Jurkat, Clone E6-1 (cell line): ENCODE measurements at regions not wholly inside any gene's neighbourhood (a gene's known extent, or its start where the extent isn't known, plus 50 kb on each side); places are given as distances from the start of the nearest gene placed in this dataset.
"Not testable (repeated sequence)": the region's sequence is repeated elsewhere in the genome, so short reads cannot be mapped to it uniquely, and the experiment has no call there.

Source experiments
- DNase-seq: peaks from one replicate; pipeline ENCODE4 v3.0.0-alpha.2; 2011; ENCODE audit warnings: low read depth, low spot score
- H3K4me3 ChIP-seq: 2 replicates; pipeline ENCODE4 v1.5.1; 2011; ENCODE audit warnings: mild to moderate bottlenecking, low read length, control low read depth, moderate library complexity

- DNase-seq, result no peak
- H3K4me3 ChIP-seq, result no peak overlapping the region
Observed at GRCh38 chr11:82404981-82405380, 328.7 kb downstream of the FAM181B start.

- H3K4me3 ChIP-seq, result no peak overlapping the region
- no peak for DNase-seq
Observed at GRCh38 chr11:82403640-82404305, 329.9 kb downstream of the FAM181B start.

- H3K4me3 ChIP-seq, result no peak overlapping the region
- DNase-seq, result no peak
Observed at GRCh38 chr11:82398300-82398815, 335.3 kb downstream of the FAM181B start.

- not testable (repeated sequence) for DNase-seq, H3K4me3 ChIP-seq
Observed at GRCh38 chr11:82396639-82397038, 337.0 kb downstream of the FAM181B start.

- no peak for DNase-seq
- no peak overlapping the region for H3K4me3 ChIP-seq
Observed at GRCh38 chr11:82384308-82384707, 349.4 kb downstream of the FAM181B start.

GRCh38 chr11:82373781-82374542, 359.7 kb downstream of the FAM181B start:
- no peak overlapping the region for H3K4me3 ChIP-seq
- DNase-seq, result no peak

GRCh38 chr11:82365351-82365750, 368.3 kb downstream of the FAM181B start:
- DNase-seq, result no peak

GRCh38 chr11:82356316-82356715, 377.3 kb downstream of the FAM181B start:
- H3K4me3 ChIP-seq, result no peak overlapping the region
- DNase-seq, result no peak

More at GRCh38 chr11:82365351-82365750, 368.3 kb downstream of the FAM181B start:
- H3K4me3 ChIP-seq, result no peak overlapping the region

GRCh38 chr11:82355313-82355823, 378.3 kb downstream of the FAM181B start:
- no peak overlapping the region for H3K4me3 ChIP-seq
- no peak for DNase-seq

GRCh38 chr11:82326853-82327252, 406.8 kb downstream of the FAM181B start:
- H3K4me3 ChIP-seq, result no peak overlapping the region
- DNase-seq, result no peak

- no peak overlapping the region for H3K4me3 ChIP-seq
- no peak for DNase-seq
Observed at GRCh38 chr11:82321206-82321605, 412.5 kb downstream of the FAM181B start.

- DNase-seq, result peak; percentile 10
- no peak overlapping the region for H3K4me3 ChIP-seq
Observed at GRCh38 chr11:82315093-82315492, 418.6 kb downstream of the FAM181B start.

GRCh38 chr11:82308979-82309378, 424.7 kb downstream of the FAM181B start:
- no peak for DNase-seq
- no peak overlapping the region for H3K4me3 ChIP-seq

GRCh38 chr11:82305123-82305522, 428.5 kb downstream of the FAM181B start:
- no peak for DNase-seq
- H3K4me3 ChIP-seq, result no peak overlapping the region

GRCh38 chr11:82303671-82304070, 430.0 kb downstream of the FAM181B start:
- no peak for DNase-seq
- H3K4me3 ChIP-seq, result no peak overlapping the region

- H3K4me3 ChIP-seq, result no peak overlapping the region
- no peak for DNase-seq
Observed at GRCh38 chr11:82288471-82288870, 445.2 kb downstream of the FAM181B start.

GRCh38 chr11:82270870-82271269, 462.8 kb downstream of the FAM181B start:
- no peak overlapping the region for H3K4me3 ChIP-seq
- no peak for DNase-seq

GRCh38 chr11:82268627-82269026, 465.0 kb downstream of the FAM181B start:
- no peak overlapping the region for H3K4me3 ChIP-seq
- no peak for DNase-seq

GRCh38 chr11:82267186-82267585, 466.5 kb downstream of the FAM181B start:
- no peak overlapping the region for H3K4me3 ChIP-seq
- no peak for DNase-seq

- H3K4me3 ChIP-seq, result no peak overlapping the region
- DNase-seq, result no peak
Observed at GRCh38 chr11:82261367-82261766, 472.3 kb downstream of the FAM181B start.
